ENCODE measurements at regions not wholly inside any gene's neighbourhood (a gene's known extent, or its start where the extent isn't known, plus 50 kb on each side); places are given as distances from the start of the nearest gene placed in this dataset.
"Not testable (repeated sequence)": the region's sequence is repeated elsewhere in the genome, so short reads cannot be mapped to it uniquely, and the experiment has no call there.

GRCh38 chr15:84159346-84160269 lies 76.0 kb upstream of the GOLGA6L4 start:
- H3K4me3 ChIP-seq; H3K27ac ChIP-seq; H3K9me3 ChIP-seq; intact Hi-C loops (cut with DNase I); DNase-seq; H3K4me1 ChIP-seq; H3K36me3 ChIP-seq; H3K27me3 ChIP-seq: not testable (repeated sequence)
- ATAC-seq: peak in 1 of 4 donors; percentile 31
- 77% methylated on average over 3 of the region's 17 CpGs for WGBS (ENCODE audit: insufficient coverage, low coverage, low lambda C conversion rate, missing lambda C conversion rate)

- peak in 3 of 4 donors; percentile 17 to 29 (median 24) for ATAC-seq
- DNase-seq; H3K36me3 ChIP-seq; intact Hi-C loops (cut with DNase I); H3K4me3 ChIP-seq; H3K27me3 ChIP-seq; H3K4me1 ChIP-seq; H3K9me3 ChIP-seq; H3K27ac ChIP-seq: not testable (repeated sequence)
- 60% methylated on average over 3 of the region's 8 CpGs for WGBS (ENCODE audit: insufficient coverage, low coverage, low lambda C conversion rate, missing lambda C conversion rate)
Measured at GRCh38 chr15:84164423-84165292, 70.9 kb upstream of the GOLGA6L4 start.

- H3K4me1 ChIP-seq; ATAC-seq; H3K27me3 ChIP-seq; H3K27ac ChIP-seq; H3K36me3 ChIP-seq; H3K4me3 ChIP-seq; H3K9me3 ChIP-seq; intact Hi-C loops (cut with DNase I): not testable (repeated sequence)
- DNase-seq: peak in 1 of 3 donors; percentile 3
- no CpG with 5 or more reads among the region's 19 CpGs for WGBS (ENCODE audit: insufficient coverage, low coverage, low lambda C conversion rate, missing lambda C conversion rate)
Measured at GRCh38 chr15:84170029-84170428, 65.5 kb upstream of the GOLGA6L4 start.

- H3K4me1 ChIP-seq; H3K36me3 ChIP-seq; H3K9me3 ChIP-seq; H3K27me3 ChIP-seq; ATAC-seq; intact Hi-C loops (cut with DNase I); H3K27ac ChIP-seq: not testable (repeated sequence)
- WGBS (ENCODE audit: insufficient coverage, low coverage, low lambda C conversion rate, missing lambda C conversion rate): no CpG with 5 or more reads among the region's 22 CpGs
- peak in 1 of 3 donors; percentile 9 for DNase-seq
- H3K4me3 ChIP-seq: peak overlapping the region in 1 of 3 donors; percentile 29
Measured at GRCh38 chr15:84173231-84173610, 62.4 kb upstream of the GOLGA6L4 start.
